NT2/D1 (cell line): ENCODE measurements at regions not wholly inside any gene's neighbourhood (a gene's known extent, or its start where the extent isn't known, plus 50 kb on each side); places are given as distances from the start of the nearest gene placed in this dataset.

Experiments used
- DNase-seq: peaks from one replicate; pipeline ENCODE4 v3.0.0-alpha.2; 2011; ENCODE audit warnings: low read depth, low spot score
- H3K27me3 ChIP-seq: 2 replicates; pipeline ENCODE4 v1.6.0; 2011; ENCODE audit warnings: mild to moderate bottlenecking; ENCODE audit not compliant: insufficient read length, insufficient read depth
- H3K36me3 ChIP-seq: 2 replicates; pipeline ENCODE4 v1.6.1; 2011; ENCODE audit warnings: mild to moderate bottlenecking, low read length, mixed read lengths; ENCODE audit not compliant: insufficient read depth, insufficient read length
- H3K4me1 ChIP-seq: 2 replicates; pipeline ENCODE4 v1.5.1; 2011; ENCODE audit not compliant: insufficient read depth, insufficient read length
- H3K4me3 ChIP-seq: 2 replicates; pipeline ENCODE4 v1.5.1; 2011; ENCODE audit warnings: low read depth; ENCODE audit not compliant: insufficient read length
- H3K9ac ChIP-seq: 2 replicates; pipeline ENCODE4 v1.6.0; 2011; ENCODE audit warnings: low read depth; ENCODE audit not compliant: insufficient read length
- H3K9me3 ChIP-seq: 2 replicates; pipeline ENCODE4 v1.5.1; 2011; ENCODE audit warnings: mild to moderate bottlenecking, low read length; ENCODE audit not compliant: insufficient read depth
- SUZ12 ChIP-seq: IDR thresholded peaks from 2 replicates; pipeline ENCODE4 v1.6.1; 2011; ENCODE audit not compliant: insufficient read length, insufficient read depth; ENCODE audit errors: extremely low read depth
- YY1 ChIP-seq: IDR thresholded peaks from 2 replicates; pipeline ENCODE4 v1.6.1; 2011; ENCODE audit not compliant: insufficient read length, insufficient read depth
- ZNF274 ChIP-seq: IDR thresholded peaks from 2 replicates; pipeline ENCODE4 v1.6.1; 2011; ENCODE audit warnings: mild to moderate bottlenecking, low read depth, low read length

GRCh38 chr2:67638146-67638545 is 241.0 kb downstream of the ETAA1 start:
- Histone ChIP-seq H3K27me3 (no peaks in the 10 kb centered on the region), H3K4me3 (no peak overlapping the region)

GRCh38 chr2:67641312-67642045 is 244.3 kb downstream of the ETAA1 start:
- TF ChIP-seq SUZ12 (no peak), YY1 (no peak), ZNF274 (no peak)
- no peaks in the 10 kb centered on the region for H3K27me3 ChIP-seq
- no peak overlapping the region for H3K9ac ChIP-seq
- no peaks in the 10 kb centered on the region for H3K4me1 ChIP-seq
- H3K9me3 ChIP-seq = no peaks in the 10 kb centered on the region
- no peak overlapping the region for H3K4me3 ChIP-seq
- no peak for DNase-seq
- no peaks in the 10 kb centered on the region for H3K36me3 ChIP-seq

More at GRCh38 chr2:67638146-67638545, 241.0 kb downstream of the ETAA1 start:
- no peak overlapping the region for H3K9ac ChIP-seq
- H3K9me3 ChIP-seq = no peaks in the 10 kb centered on the region
- TF ChIP-seq YY1 (no peak), SUZ12 (no peak), ZNF274 (no peak)
- no peaks in the 10 kb centered on the region for H3K4me1 ChIP-seq
- H3K36me3 ChIP-seq = no peaks in the 10 kb centered on the region
- DNase-seq = no peak

- H3K9ac ChIP-seq = no peak overlapping the region
- H3K4me1 ChIP-seq = no peaks in the 10 kb centered on the region
- TF ChIP-seq YY1 (no peak), SUZ12 (no peak)
- no peak overlapping the region for H3K4me3 ChIP-seq
- peaks cover 4% of the 10 kb centered on the region; the same call in 1 of the 2 replicates for H3K9me3 ChIP-seq
- H3K27me3 ChIP-seq = no peaks in the 10 kb centered on the region
- H3K36me3 ChIP-seq = no peaks in the 10 kb centered on the region
- DNase-seq = no peak
These were observed 244.9 kb downstream of the ETAA1 start for GRCh38 chr2:67642046-67642382.

- H3K9ac ChIP-seq = no peak overlapping the region
- H3K36me3 ChIP-seq = no peaks in the 10 kb centered on the region
- no peaks in the 10 kb centered on the region for H3K27me3 ChIP-seq
- H3K4me3 ChIP-seq = no peak overlapping the region
- peaks cover 8% of the 10 kb centered on the region; the same call in 1 of the 2 replicates for H3K9me3 ChIP-seq
- no peak for TF ChIP-seq ZNF274
- no peak for TF ChIP-seq YY1
- no peak for TF ChIP-seq SUZ12
- H3K4me1 ChIP-seq = no peaks in the 10 kb centered on the region
- no peak for DNase-seq
These were observed 245.8 kb downstream of the ETAA1 start for GRCh38 chr2:67642961-67643360.

GRCh38 chr2:67645280-67646138 is 248.4 kb downstream of the ETAA1 start:
- no peaks in the 10 kb centered on the region for H3K36me3 ChIP-seq
- no peaks in the 10 kb centered on the region for H3K27me3 ChIP-seq
- peaks cover 8% of the 10 kb centered on the region; the same call in 1 of the 2 replicates for H3K9me3 ChIP-seq
- no peak overlapping the region for H3K4me3 ChIP-seq
- no peak for TF ChIP-seq ZNF274
- no peak for TF ChIP-seq SUZ12
- TF ChIP-seq YY1 = no peak
- no peaks in the 10 kb centered on the region for H3K4me1 ChIP-seq
- H3K9ac ChIP-seq = no peak overlapping the region
- no peak for DNase-seq

GRCh38 chr2:67646714-67647333 is 249.7 kb downstream of the ETAA1 start:
- Histone ChIP-seq H3K36me3 (no peaks in the 10 kb centered on the region), H3K4me1 (no peaks in the 10 kb centered on the region), H3K9ac (no peak overlapping the region), H3K4me3 (no peak overlapping the region), H3K27me3 (no peaks in the 10 kb centered on the region), H3K9me3 (peaks cover 8% of the 10 kb centered on the region; the same call in 1 of the 2 replicates)
- no peak for TF ChIP-seq ZNF274
- TF ChIP-seq YY1 = no peak
- DNase-seq = no peak

GRCh38 chr2:67649331-67650261 is 252.5 kb downstream of the ETAA1 start:
- Histone ChIP-seq H3K27me3 (no peaks in the 10 kb centered on the region), H3K4me3 (no peak overlapping the region), H3K9me3 (peaks cover 19% of the 10 kb centered on the region; the same call in 1 of the 2 replicates), H3K36me3 (no peaks in the 10 kb centered on the region), H3K9ac (no peak overlapping the region), H3K4me1 (no peaks in the 10 kb centered on the region)
- no peak for TF ChIP-seq ZNF274
- no peak for TF ChIP-seq YY1
- no peak for TF ChIP-seq SUZ12
- DNase-seq = no peak
